Psoas muscle (tissue), 7 donors: ENCODE measurements at regions not wholly inside any gene's neighbourhood (a gene's known extent, or its start where the extent isn't known, plus 50 kb on each side); places are given as distances from the start of the nearest gene placed in this dataset.

Source experiments
- ATAC-seq, 4 donors: fragments of 200-7000 bp; cut with Tn5 transposase; one replicate each; pipeline ENCODE4 v1.9.1; 2020; ENCODE audit warnings: moderate library complexity in 3 of 4, mild to moderate bottlenecking in 2 of 4
- DNase-seq, 2 donors: peaks; one replicate each; pipeline ENCODE4 v3.0.0-alpha.2; 2020
- H3K27ac ChIP-seq: fragments of 200-600 bp; one replicate; pipeline ENCODE4 v1.8.0; 2022
- H3K27me3 ChIP-seq, 3 donors: fragments of 200-600 bp in 1 of 3; one replicate each; pipeline versions ENCODE4 v1.6.1 to v1.8.0; 2013 to 2022; ENCODE audit warnings: low read length in 2 of 3, mild to moderate bottlenecking in 2 of 3, moderate library complexity in 1 of 3; ENCODE audit not compliant: insufficient read depth in 3 of 3
- H3K36me3 ChIP-seq, 2 donors: fragments of 200-600 bp in 1 of 2; one replicate each; pipeline versions ENCODE4 v1.6.1 to v1.8.0; 2013 to 2022; ENCODE audit warnings: low read depth in 1 of 2, mild to moderate bottlenecking in 1 of 2, moderate library complexity in 1 of 2; ENCODE audit not compliant: insufficient read depth in 1 of 2
- H3K4me1 ChIP-seq: fragments of 200-600 bp; one replicate; pipeline ENCODE4 v1.8.0; 2022
- H3K4me3 ChIP-seq: fragments of 200-600 bp; one replicate; pipeline ENCODE4 v1.8.0; 2022; ENCODE audit warnings: mild to moderate bottlenecking
- H3K9me3 ChIP-seq: fragments of 200-600 bp; one replicate; pipeline ENCODE4 v1.8.0; 2022
- WGBS, 3 donors: extraction: QIAGEN DNeasy Blood & Tissue Kit; methylation state at CpG; one replicate each; pipeline versions ENCODE4 v1.1.6 to v1.1.7; 2013; 5-methylcytosine and 5-hydroxymethylcytosine counted together
- intact Hi-C, 2 donors: fragments of 100-400 bp; cut with DNase I; formaldehyde crosslinking; loops; one replicate each; pipeline versions ENCODE4 v1.11.0 to v1.14.2; 2022
- TF ChIP-seq, protein P1 (sequence below): fragments of 200-600 bp; IDR thresholded peaks from one replicate; pipeline ENCODE4 v1.8.0; 2022; ENCODE audit warnings: antibody characterized with exemption
- donor health status: healthy with polysubstance abuse.
- donor health status: DM: no; HTN: no; CAD: no; lungs with moderate emphysema.
- donor health status: Bipolar disorder and iron deficiency.
- donor health status: healthy.
- donor health status: DM: yes; HTN: yes; CAD: no.
- donor health status: DM: no; HTN: no; CAD: no.
- donor health status: DM: yes; HTN: yes; CAD: no.

DNA sequence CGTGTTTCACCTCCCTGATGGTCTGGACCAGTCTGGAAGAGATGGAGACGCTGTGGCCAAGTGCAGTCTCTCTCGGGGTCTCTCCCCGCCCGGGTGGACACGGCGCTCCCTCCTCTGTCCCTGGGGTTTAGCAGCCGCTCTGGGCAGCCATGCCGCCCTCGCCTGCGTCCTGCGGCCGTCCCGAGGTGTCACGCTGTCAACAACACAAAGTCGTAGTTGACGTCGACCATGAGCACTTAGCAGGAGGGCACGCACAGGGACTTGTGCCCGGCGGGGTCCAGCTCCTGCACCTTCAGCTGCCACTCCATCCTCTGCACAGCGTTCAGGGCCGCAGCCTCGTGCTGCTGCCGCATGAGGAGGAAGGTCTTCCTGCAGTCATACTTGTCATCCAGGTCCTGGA lies 368.9 kb downstream of the CDH9 start:
- peak in 1 of 2 donors; percentile 34 for DNase-seq
- H3K9me3 ChIP-seq: no peaks in the 10 kb centered on the region
- no peak for ATAC-seq
- TF ChIP-seq, protein P1, sequence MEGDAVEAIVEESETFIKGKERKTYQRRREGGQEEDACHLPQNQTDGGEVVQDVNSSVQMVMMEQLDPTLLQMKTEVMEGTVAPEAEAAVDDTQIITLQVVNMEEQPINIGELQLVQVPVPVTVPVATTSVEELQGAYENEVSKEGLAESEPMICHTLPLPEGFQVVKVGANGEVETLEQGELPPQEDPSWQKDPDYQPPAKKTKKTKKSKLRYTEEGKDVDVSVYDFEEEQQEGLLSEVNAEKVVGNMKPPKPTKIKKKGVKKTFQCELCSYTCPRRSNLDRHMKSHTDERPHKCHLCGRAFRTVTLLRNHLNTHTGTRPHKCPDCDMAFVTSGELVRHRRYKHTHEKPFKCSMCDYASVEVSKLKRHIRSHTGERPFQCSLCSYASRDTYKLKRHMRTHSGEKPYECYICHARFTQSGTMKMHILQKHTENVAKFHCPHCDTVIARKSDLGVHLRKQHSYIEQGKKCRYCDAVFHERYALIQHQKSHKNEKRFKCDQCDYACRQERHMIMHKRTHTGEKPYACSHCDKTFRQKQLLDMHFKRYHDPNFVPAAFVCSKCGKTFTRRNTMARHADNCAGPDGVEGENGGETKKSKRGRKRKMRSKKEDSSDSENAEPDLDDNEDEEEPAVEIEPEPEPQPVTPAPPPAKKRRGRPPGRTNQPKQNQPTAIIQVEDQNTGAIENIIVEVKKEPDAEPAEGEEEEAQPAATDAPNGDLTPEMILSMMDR: no peak
- no peaks in the 10 kb centered on the region for H3K4me1 ChIP-seq
- no peaks in the 10 kb centered on the region for H3K27me3 ChIP-seq
- WGBS, 3 donors: 90 to 93% (median 91%) methylated on average over 25 of the region's 25 CpGs
- no peak overlapping the region for H3K4me3 ChIP-seq
- H3K27ac ChIP-seq: no peak overlapping the region
- intact Hi-C loops: no loop called here
- H3K36me3 ChIP-seq: no peaks in the 10 kb centered on the region

DNA sequence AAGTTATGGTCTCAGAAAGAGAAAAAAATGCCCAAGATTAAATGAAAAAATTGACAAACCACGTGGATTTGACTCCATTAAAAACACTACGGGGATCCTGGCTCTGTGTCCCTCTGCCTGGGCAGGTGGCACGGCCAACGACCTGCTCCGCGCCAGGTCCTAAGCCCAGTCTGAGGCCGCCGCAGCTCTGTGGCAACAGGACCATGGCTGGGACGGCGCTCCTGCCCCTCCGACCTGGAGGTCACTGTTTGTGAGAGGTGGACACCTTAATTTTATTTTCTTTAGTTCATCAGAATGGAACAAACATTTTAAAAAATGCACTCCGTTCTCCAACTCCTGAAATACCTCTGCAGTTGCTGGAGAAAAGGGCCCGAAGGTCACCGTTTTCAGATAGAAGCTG lies 369.4 kb downstream of the CDH9 start:
- Histone ChIP-seq H3K4me3 (no peak overlapping the region), H3K27ac (no peak overlapping the region), H3K27me3 (no peaks in the 10 kb centered on the region), H3K4me1 (no peaks in the 10 kb centered on the region), H3K9me3 (no peaks in the 10 kb centered on the region), H3K36me3 (no peaks in the 10 kb centered on the region)
- ATAC-seq (no peak), DNase-seq (no peak)
- intact Hi-C loops: no loop called here
- 87 to 90% (median 88%) methylated on average over 14 of the region's 14 CpGs for WGBS, 3 donors
- TF ChIP-seq, protein P1: no peak

DNA sequence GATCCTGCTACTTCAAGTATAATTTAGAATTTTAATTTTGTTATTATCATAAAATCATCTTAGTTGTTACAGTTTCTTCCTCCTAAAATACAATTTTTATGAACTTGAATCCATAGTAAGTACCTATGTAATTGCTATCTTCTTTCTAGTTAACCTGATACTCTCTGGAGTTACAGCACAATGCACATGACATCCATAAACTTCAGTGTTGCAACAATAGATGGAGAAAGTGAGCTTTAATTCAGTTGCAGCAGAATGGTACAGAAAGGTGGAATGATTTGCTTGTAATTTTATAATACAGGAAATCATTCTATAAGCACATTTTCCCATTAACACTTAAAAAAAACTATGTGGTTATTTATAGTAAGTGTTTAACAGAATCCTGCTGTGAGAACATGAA lies 372.0 kb downstream of the CDH9 start:
- TF ChIP-seq, protein P1: no peak

DNA sequence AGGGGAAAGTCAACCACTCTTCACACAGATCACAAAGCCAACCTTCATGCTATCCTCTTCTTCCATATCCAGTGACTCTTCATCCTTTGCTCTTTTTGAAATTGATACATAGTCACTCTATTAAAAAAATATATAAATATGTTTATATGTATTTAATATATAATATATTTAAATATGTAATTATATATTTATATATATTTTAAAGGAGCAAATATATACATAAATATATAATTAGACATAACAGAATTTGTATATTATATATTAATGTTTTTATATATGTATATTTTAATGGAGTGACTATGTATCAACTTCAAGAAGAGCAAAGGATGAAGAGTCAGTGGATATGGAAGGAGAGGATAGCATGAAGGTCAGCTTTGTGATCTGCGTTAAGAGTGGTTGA lies 374.9 kb downstream of the CDH9 start:
- no peaks in the 10 kb centered on the region for H3K4me1 ChIP-seq
- no peak overlapping the region for H3K4me3 ChIP-seq
- no peaks in the 10 kb centered on the region for H3K36me3 ChIP-seq
- no peak overlapping the region for H3K27ac ChIP-seq
- H3K27me3 ChIP-seq: no peaks in the 10 kb centered on the region
- TF ChIP-seq, protein P1: no peak
- intact Hi-C loops: no loop called here
- DNase-seq (no peak), ATAC-seq (no peak)
- no peaks in the 10 kb centered on the region for H3K9me3 ChIP-seq
- WGBS, 3 donors: 90 to 97% (median 95%) methylated on average over 1 of the region's 1 CpG

More for the DNA sequence above, 372.0 kb downstream of the CDH9 start:
- Histone ChIP-seq H3K4me1 (no peaks in the 10 kb centered on the region), H3K9me3 (no peaks in the 10 kb centered on the region), H3K27me3 (no peaks in the 10 kb centered on the region), H3K36me3 (no peaks in the 10 kb centered on the region), H3K27ac (no peak overlapping the region), H3K4me3 (no peak overlapping the region)
- DNase-seq: no peak
- intact Hi-C loops: no loop called here
- ATAC-seq: no peak

DNA sequence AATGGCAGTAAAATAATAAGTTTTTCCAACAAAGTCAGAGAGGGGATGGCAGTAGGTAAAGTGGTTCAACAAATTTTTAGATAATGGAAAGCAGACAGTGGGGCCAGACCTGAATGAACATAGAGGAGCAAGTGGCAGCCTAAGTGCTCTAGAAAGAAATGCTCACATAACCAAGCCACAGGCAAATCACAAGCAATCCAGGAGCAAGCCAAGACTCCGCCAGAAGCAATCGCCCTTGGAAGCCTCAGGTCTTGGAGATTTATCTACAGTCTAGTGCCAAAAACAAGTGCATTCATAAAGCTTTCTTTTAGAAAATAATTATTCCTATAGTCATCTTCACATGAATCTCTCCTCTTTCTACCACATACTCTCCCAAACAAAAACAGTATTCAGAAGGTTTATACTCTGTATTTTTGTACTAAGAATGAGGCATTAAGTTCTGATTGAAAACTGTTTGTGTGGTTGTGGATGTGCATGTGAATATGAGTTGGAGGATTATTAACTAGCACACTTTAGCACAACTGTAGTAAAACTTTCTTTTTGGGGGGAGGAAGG lies 375.5 kb downstream of the CDH9 start:
- H3K27me3 ChIP-seq: no peaks in the 10 kb centered on the region
- H3K36me3 ChIP-seq: no peaks in the 10 kb centered on the region
- no peak overlapping the region for H3K4me3 ChIP-seq
- H3K4me1 ChIP-seq: no peaks in the 10 kb centered on the region
- TF ChIP-seq, protein P1: no peak
- no peak for ATAC-seq
- no peaks in the 10 kb centered on the region for H3K9me3 ChIP-seq
- no peak for DNase-seq
- intact Hi-C loops: no loop called here
- H3K27ac ChIP-seq: no peak overlapping the region
- WGBS, 3 donors: 66 to 77% (median 71%) methylated on average over 2 of the region's 2 CpGs
